Superior temporal gyrus (tissue), 1 donor: ENCODE measurements at regions not wholly inside any gene's neighbourhood (a gene's known extent, or its start where the extent isn't known, plus 50 kb on each side); places are given as distances from the start of the nearest gene placed in this dataset.
"Not testable (repeated sequence)": the region's sequence is repeated elsewhere in the genome, so short reads cannot be mapped to it uniquely, and the experiment has no call there.

Experiments used
- DNase-seq: peaks from one replicate; pipeline ENCODE4 v3.0.0-alpha.2; 2016; ENCODE audit errors: extremely low spot score

DNA sequence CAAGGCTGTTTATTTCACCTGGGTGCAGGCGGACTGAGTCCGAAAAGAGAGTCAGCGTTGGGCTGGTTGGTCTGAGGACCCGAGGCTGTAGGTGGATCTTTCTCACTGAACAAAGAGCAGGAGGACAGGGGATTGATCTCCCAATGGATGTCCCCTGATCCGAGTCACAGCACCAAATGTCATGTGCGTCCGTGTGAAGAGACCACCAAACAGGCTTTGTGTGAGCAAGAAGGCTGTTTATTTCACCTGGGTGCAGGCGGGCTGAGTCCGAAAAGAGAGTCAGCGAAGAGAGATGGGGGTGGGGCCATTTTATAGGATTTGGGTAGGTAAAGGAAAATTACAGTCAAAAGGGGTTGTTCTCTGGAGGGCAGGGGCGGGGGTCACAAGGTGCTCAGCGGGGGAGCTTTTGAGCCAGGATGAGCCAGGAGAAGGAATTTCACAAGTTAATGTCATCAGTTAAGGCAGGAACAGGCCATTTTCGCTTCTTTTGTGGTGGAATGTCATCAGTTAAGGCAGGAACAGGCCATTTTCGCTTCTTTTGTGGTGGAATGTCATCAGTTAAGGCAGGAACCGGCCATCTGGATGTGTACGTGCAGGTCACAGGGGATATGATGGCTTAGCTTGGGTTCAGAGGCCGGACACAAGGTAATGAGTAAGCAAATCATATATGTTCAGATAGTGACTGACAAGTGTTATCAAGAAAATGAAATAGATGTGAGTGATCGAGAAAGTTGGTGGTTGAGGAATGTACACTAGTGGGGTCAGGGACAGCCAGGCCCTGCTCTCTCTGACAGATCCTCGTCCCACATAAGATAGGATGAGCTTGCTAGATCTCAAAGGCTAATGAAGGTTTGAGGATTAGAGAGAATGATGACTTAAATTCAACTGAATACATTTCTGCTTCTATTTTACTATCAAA, 760.0 kb downstream of the KCNT2 start:
- DNase-seq, result not testable (repeated sequence)

- DNase-seq, result no peak
Measured at GRCh38 chr1:195831789-195832188, 776.5 kb downstream of the KCNT2 start.

GRCh38 chr1:195828325-195828724, 779.9 kb downstream of the KCNT2 start:
- DNase-seq, result no peak

GRCh38 chr1:195820925-195821324, 787.3 kb downstream of the KCNT2 start:
- no peak for DNase-seq

DNA sequence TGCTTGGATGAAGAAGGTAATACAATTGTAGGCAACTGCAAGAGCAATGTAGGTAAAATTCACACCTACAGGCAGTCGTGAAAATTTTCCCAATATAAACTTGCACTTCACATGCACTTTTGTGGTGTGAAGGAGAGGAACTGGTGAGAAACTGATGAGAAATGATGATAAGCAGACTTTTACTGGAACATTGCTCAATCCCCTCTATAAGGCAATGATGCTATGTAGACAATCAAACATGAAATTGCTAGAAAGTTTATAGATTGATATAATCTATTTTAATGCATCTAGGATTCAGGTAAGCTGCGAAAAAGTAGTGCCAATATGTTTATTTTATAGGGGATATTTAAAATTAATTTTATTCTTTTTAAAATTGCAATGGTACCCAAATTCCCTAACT, 802.2 kb downstream of the KCNT2 start:
- no peak for DNase-seq

GRCh38 chr1:195804547-195804946, 803.7 kb downstream of the KCNT2 start:
- DNase-seq, result no peak

GRCh38 chr1:195799016-195799415, 809.2 kb downstream of the KCNT2 start:
- no peak for DNase-seq

- no peak for DNase-seq
Measured at GRCh38 chr1:195794225-195794624, 814.0 kb downstream of the KCNT2 start.

DNA sequence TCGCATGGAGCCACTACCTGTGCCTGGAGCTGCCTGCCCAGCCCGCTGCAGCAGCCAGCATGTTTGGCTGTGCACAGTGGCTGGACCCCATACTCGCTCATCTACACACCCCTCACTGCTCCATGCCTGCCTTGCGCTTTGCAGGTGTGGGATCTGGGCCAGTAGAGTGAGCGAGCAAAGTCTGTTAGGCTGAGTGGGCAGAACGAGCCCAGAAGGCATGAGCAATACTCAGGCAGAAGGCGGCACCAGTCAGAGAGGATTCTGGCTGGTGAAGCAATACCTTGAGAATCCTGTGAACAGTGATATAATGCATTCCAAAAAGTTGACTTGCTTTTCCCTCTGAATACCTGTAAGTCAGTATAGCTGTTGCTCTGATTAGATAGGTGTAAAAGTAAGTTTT, 816.4 kb downstream of the KCNT2 start:
- DNase-seq, result no peak

DNA sequence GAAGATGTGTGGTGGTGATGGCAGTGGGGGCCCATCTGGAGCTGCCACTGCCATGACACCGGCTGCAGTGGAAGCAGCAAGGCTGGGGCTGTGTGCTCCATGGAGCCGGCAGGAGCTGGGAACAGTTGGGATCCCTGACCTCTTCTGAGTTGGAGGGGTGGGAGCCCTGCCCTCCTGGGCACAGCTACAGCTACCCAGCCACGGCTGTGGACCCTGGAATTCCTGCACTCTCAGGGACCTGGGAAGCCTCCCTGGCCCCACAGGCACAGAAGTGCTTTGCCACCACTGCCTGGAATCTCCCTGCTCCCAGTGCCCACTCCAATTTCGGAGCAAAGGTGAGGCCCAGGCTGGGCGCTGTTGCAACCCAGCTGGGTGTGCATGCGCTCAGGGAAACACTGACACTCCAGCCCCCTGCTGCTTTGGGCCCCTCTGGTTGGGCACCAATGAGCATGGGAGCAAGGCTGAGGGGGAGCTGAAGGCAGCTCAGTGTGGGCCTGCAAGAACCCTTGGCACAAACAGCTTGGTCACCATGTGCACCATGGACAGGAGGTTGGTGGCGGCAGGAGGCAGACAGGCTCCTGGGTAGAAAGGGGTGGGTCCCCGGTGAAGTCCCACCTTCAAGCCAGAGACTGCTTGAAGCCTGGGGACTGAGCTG, 817.6 kb downstream of the KCNT2 start:
- DNase-seq, result no peak

GRCh38 chr1:195789321-195789720, 818.9 kb downstream of the KCNT2 start:
- DNase-seq, result no peak

GRCh38 chr1:195788721-195789120, 819.5 kb downstream of the KCNT2 start:
- DNase-seq, result no peak

GRCh38 chr1:195785830-195786229, 822.4 kb downstream of the KCNT2 start:
- no peak for DNase-seq

- DNase-seq, result no peak
Measured at GRCh38 chr1:195773931-195774330, 834.3 kb downstream of the KCNT2 start.

DNA sequence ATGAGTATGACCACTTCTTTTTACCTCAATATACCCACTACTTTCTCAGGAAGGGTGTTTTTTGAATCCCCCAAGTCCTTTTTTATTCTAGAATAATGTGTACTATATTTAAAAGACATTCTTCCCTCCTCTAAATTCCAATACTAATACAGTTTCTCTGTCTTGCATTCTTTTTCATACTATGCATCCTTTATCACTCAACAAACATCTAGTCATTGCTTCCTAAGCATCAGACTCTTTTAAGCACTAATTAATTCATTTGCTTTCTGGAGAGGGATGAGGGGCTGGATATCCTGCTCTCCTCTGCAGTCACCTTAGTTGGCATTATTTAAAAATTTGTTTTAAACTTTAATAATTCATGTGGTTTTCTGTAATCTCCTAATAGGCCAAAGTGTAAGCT, 838.8 kb downstream of the KCNT2 start:
- no peak for DNase-seq

DNA sequence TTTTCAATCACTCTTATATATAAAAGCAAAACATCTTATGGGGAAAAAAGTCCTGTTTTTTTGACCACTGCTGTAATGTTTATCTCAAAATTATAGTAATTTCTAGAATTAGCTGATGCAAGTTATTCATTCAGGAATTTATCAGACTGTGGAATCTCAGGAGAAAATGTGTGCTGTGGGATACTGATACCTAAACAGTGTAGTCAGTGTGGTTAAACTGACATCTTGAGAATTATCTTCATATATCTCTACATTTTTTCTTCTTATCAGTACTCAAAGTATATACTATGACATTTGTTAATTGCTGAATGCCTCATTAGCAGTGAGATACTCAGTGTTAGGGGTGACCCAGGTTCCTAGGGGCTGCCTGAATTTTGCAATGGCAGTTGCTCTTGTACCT, 839.3 kb downstream of the KCNT2 start:
- DNase-seq, result no peak

DNA sequence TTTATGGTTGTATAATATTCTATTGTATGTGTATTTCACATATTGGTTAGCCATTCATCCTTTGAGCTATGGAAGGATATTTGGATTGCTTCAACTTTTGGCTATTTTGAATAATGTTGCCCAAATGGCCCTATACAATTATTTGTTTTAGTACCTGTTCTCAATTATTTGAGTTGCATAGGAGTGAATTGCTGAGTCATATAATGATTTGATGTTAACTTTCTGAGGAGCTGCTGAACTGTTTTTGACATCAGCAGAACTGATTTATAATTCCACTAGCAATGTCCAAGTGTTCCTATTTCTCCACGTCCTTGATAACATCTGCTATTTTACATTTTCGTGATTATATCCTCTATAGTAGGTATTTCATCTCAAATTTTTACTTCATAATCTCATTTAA, 839.9 kb downstream of the KCNT2 start:
- no peak for DNase-seq

GRCh38 chr1:195766709-195767108, 841.5 kb downstream of the KCNT2 start:
- no peak for DNase-seq

GRCh38 chr1:195765099-195765498, 843.1 kb downstream of the KCNT2 start:
- no peak for DNase-seq

GRCh38 chr1:195763907-195764374, 844.3 kb downstream of the KCNT2 start:
- DNase-seq, result no peak

- no peak for DNase-seq
Measured at GRCh38 chr1:195763146-195763906, 844.9 kb downstream of the KCNT2 start.

DNA sequence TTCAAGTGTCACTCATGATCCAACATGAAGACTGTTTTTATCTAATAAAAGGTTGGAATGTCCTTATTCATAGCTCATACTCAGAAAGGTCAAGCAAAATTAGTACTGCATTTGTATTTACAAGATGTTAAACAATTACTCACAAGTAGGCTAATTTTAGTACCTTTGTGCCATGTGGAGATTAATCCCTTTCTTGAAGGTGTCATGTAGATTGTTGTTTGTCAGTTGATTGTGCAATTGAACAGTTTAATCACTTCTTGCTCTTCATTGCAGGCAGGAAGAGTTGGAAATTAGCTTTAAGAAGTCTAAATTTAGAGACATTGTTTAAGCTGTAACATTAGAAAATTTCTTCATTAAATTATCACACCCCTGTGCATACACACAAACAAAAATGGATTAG, 847.1 kb downstream of the KCNT2 start:
- no peak for DNase-seq
